ENCODE measurements at regions not wholly inside any gene's neighbourhood (a gene's known extent, or its start where the extent isn't known, plus 50 kb on each side); places are given as distances from the start of the nearest gene placed in this dataset.

- DNase-seq = no peak
Measured at GRCh38 chr15:98427321-98427720, 221.0 kb upstream of the IGF1R start.

DNA sequence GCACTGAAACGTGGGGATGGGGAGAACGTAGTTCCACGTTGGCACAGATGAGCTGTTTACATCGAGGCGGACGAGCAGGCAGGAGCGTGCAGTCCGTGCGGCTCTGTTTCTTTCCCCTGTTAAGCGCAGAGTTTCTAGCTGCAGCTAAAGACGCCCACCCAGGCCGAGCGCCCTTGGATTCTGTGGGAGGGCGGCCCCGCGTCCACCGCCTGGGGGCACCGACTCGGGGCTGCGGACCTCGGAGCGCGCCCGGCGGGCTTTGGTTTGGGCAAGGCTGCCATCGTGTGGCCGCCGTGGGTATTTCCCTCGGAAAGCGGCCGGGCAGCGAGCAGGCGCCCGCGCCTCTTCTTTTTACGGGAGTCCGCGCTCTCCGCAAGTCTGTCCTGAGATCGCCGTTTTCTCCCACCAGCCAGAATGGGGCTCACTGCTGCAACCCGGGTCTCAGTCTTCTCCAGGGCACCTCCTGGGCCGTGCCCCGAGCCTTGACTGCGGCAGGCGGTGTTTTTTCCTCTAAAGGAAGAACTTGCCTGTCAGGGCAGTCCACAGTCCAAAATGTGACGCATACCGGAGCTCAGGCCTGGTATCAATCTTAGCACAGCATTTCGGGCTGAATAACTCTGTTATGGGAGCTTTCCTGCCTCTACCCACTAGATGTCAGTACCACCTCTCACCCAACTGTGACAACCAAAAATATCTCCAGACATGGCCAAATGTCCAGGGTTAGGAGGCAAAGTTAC is 219.9 kb upstream of the IGF1R start:
- DNase-seq = peak; percentile 23 to 58

- DNase-seq = no peak
Measured at GRCh38 chr15:98431171-98431570, 217.2 kb upstream of the IGF1R start.

GRCh38 chr15:98433346-98433745 is 215.0 kb upstream of the IGF1R start:
- DNase-seq = no peak

DNA sequence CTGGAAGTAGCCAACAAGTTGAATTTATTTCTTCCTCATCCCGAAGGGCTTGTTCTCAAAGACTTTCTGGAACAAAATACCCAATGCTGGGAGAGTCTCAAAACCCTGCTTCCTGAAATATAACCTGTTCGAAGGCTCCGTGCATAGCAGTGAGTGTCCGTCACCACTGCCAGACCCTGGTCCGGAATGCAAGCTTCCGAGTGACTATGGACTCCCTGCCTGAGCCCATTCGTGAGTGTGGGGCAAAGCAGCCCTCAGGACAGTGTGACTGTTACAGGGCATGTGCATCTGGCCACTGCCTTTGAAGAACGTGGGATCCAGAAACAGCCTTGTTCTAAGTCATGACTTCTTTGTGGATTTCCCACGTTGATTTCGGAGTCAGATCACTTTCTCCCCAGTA is 214.5 kb upstream of the IGF1R start:
- no peak for DNase-seq

- no peak for DNase-seq
Measured at GRCh38 chr15:98437752-98438151, 210.6 kb upstream of the IGF1R start.

- DNase-seq = no peak
Measured at GRCh38 chr15:98438326-98438725, 210.0 kb upstream of the IGF1R start.

DNA sequence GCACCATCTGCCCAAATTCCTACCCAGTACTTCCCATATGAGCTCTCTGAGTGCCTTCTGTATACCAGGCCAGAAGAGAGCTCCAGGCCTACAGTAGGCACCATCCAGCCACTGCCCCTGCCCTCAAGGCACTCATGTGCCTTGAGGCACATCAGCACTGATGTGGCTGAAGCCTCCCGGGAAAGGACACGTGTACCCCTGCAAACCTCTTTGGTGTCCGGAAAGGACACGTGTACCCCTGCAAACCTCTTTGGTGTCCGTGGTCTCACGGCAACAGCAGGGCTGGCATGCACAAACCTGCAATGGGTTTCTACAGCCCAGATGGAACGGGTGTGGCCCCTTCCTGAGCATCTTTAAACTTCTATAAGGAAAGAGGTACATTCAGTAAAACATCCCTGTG is 209.4 kb upstream of the IGF1R start:
- no peak for DNase-seq

DNA sequence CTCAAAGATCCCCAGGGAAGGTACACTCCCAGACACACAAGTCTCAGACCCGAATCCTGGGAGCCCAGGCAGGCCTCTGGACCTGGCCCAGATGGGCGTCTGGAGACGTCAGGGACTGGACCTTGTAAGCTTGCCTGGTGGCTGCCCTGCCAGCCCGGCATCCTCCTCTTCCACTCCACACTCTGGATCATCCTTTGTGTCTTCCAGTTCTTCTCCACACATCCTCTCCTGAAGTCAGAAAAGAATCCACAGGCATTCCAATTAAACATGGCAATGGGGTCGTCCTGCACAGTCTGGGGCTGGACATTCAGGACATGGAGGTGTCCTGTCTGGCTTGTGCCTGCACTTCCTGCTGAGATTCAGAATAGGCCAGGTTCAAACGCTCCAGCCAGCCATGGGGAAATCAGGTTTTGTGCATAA is 208.8 kb upstream of the IGF1R start:
- no peak for DNase-seq

GRCh38 chr15:98440917-98441316 is 207.4 kb upstream of the IGF1R start:
- no peak for DNase-seq

- no peak for DNase-seq
Measured at GRCh38 chr15:98441599-98441998, 206.7 kb upstream of the IGF1R start.

GRCh38 chr15:98442379-98442833 is 205.9 kb upstream of the IGF1R start:
- DNase-seq = peak; percentile 29 to 71

- DNase-seq = no peak
Measured at GRCh38 chr15:98442901-98443300, 205.4 kb upstream of the IGF1R start.

DNA sequence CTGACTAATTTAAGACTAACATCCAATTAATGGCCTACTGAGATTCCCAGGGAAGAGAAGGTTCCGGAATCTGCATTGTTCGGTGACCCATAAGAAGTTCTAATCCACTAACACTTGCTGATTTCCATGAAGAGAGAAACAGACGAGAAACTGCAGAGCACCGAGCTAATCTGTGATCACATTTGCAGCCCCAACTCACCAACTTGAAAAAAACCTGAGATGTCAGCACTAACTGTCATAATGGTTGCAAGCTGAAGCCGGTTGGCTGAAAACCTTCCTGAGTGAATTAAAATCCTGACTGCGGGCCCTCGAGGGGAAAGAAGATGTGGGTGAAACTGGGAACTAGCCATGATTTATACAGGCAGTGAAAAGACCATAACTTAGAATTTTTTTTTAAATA is 204.8 kb upstream of the IGF1R start:
- no peak for DNase-seq

DNA sequence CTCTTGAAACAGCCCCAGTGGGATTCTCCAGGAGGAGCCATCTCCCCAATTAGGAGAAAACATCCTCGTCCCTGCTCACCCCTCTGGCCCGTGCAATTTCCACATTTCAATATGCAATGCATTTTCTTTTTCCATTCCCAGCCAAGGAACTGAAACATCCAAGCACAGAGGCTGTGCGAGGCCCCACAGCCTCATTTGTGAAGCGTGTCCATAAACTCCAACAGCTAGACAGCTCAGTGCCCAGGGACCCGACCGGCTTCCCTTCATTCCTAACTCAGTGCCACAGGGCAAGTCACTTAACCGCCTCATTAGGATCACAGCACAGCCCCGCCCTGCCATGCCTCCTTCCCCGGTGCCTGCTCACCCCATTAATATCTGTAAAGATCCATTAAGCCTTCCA is 204.2 kb upstream of the IGF1R start:
- DNase-seq = no peak

- DNase-seq = no peak
Measured at GRCh38 chr15:98445315-98445714, 203.0 kb upstream of the IGF1R start.

GRCh38 chr15:98446083-98446482 is 202.3 kb upstream of the IGF1R start:
- no peak for DNase-seq

DNA sequence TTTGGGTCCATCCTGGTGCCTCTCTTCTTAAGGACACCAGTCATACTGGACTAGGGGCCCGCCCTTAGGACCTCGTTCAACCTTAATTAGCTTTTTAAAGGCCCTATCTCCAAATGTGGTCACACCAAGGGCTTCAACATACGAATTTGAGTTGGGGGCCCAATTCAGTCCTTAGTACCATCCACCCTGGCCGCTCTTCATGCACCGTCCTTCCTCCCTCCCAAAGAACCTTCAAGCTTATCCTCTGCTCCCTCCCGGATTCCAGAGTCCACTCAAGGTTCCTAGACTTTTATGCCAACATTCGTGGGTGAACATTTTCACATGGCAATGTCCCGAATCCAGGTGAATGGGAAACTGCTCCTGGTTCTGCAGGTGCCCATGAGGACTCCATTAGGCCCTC is 201.3 kb upstream of the IGF1R start:
- no peak for DNase-seq

DNA sequence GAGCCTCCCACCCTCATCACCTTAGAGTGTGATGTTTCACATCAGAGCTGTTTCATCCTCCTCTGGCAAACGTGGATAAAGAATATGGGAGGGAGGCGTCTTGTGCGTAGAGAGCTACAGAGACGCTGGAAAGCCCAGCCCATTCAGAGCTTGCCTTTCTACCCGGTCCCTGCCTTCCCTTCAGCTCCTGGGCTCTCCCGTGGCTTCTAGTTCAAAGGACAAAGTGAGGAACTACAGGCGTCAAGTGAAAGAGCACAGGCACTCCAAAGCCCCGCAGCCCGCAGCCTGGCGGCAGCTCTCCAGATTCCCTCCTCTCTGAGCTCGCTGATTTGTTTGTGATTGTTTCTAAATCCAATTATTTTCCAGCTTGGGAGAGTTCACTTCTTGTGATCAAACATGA is 197.1 kb upstream of the IGF1R start:
- DNase-seq = no peak

DNA sequence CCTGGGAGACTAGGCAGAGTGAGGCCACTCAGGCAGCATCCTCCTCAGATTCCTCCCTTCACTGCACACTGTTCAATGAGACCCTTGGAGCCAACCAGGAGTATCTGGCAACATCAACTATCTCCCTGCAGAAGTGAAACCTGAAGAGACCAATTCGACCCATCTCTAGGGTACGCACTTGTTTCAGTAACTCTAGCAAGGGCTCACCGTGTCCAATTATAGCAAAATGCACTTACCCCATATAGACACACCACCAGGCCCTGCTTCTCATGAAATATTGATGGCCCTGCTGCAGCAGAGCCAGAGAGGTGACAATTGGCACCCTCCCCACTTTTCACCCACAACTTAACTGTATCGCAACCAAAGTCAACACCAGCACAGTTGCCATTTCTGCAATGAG is 196.1 kb upstream of the IGF1R start:
- DNase-seq = no peak

- no peak for DNase-seq
Measured at GRCh38 chr15:98455904-98456303, 192.4 kb upstream of the IGF1R start.

DNA sequence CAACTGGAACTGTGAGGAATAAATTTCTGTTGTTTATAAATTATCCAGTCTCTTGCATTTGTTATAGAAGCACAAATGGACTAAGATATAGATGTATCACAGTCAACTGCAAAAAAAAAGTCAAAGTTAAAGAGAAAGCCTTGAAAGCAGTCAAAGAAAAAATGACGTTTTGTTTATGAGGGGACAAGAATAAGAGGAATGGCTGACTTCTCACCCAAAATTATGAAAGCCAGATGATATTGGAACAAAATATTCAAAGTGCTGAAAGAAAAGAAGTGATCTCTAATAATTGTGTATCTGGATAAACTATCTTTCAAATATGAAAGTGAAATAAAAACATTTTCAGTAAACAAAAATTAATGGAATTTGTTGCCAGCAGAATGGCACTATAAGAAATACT is 171.8 kb upstream of the IGF1R start:
- DNase-seq = no peak

GRCh38 chr15:98480844-98481243 is 167.5 kb upstream of the IGF1R start:
- DNase-seq = no peak

- no peak for DNase-seq
Measured at GRCh38 chr15:98483575-98484130, 164.7 kb upstream of the IGF1R start.

GRCh38 chr15:98484914-98485313 is 163.4 kb upstream of the IGF1R start:
- no peak for DNase-seq
